ENCODE measurements at regions not wholly inside any gene's neighbourhood (a gene's known extent, or its start where the extent isn't known, plus 50 kb on each side); places are given as distances from the start of the nearest gene placed in this dataset.

- H3K36me3 ChIP-seq = no peaks in the 10 kb centered on the region
- 81 to 84% methylated on average over 2 of the region's 2 CpGs for WGBS, 2 donors
- no peaks in the 10 kb centered on the region for H3K27me3 ChIP-seq
- no peak overlapping the region for H3K27ac ChIP-seq
- intact Hi-C loops (cut with DNase I) = no loop called here
- no peaks in the 10 kb centered on the region for H3K4me1 ChIP-seq
- no peak overlapping the region for H3K4me3 ChIP-seq (replicated peaks in 1 of 3)
- no peak for DNase-seq
- TF ChIP-seq CTCF (IDR thresholded peaks at IDR 0.05) (no peak), POLR2A (IDR thresholded peaks at IDR 0.05) (no peak)
- no peaks in the 10 kb centered on the region for H3K9me3 ChIP-seq
These were observed 53.6 kb upstream of the FST start for GRCh38 chr5:53426878-53427277.

- no peaks in the 10 kb centered on the region for H3K9me3 ChIP-seq
- intact Hi-C loops (cut with DNase I) = no loop called here
- H3K27ac ChIP-seq = no peak overlapping the region
- H3K4me1 ChIP-seq = no peaks in the 10 kb centered on the region
- no peak for DNase-seq
- no peak overlapping the region for H3K4me3 ChIP-seq (replicated peaks in 1 of 3)
- H3K36me3 ChIP-seq = no peaks in the 10 kb centered on the region
- TF ChIP-seq CTCF (IDR thresholded peaks at IDR 0.05) (no peak), POLR2A (IDR thresholded peaks at IDR 0.05) (no peak)
- H3K27me3 ChIP-seq = no peaks in the 10 kb centered on the region
These were observed 52.5 kb upstream of the FST start for GRCh38 chr5:53427965-53428364.

GRCh38 chr5:53429706-53430105 is 50.7 kb upstream of the FST start:
- Histone ChIP-seq H3K4me3 (replicated peaks in 1 of 3) (no peak overlapping the region), H3K4me1 (no peaks in the 10 kb centered on the region), H3K27ac (no peak overlapping the region), H3K27me3 (no peaks in the 10 kb centered on the region), H3K36me3 (no peaks in the 10 kb centered on the region), H3K9me3 (no peaks in the 10 kb centered on the region)
- TF ChIP-seq POLR2A (IDR thresholded peaks at IDR 0.05) (no peak), CTCF (IDR thresholded peaks at IDR 0.05) (no peak)
- WGBS, 2 donors = 88 to 93% methylated on average over 5 of the region's 5 CpGs
- intact Hi-C loops (cut with DNase I) = loop anchor here (10.0 kb wide), 1 partner anchor 255 kb away; no protein-coding TSS in a partner anchor
- DNase-seq = no peak

GRCh38 chr5:53430618-53431252 is 49.7 kb upstream of the FST start:
- H3K4me1 ChIP-seq = no peaks in the 10 kb centered on the region
- TF ChIP-seq POLR2A (IDR thresholded peaks at IDR 0.05) (no peak), CTCF (IDR thresholded peaks at IDR 0.05) (peak in 3 of 6 experiments; percentile 22 to 42 (median 39))
- intact Hi-C loops (cut with DNase I) = loop anchor here (10.0 kb wide), 1 partner anchor 256 kb away; no protein-coding TSS in a partner anchor
- no peak overlapping the region for H3K4me3 ChIP-seq (replicated peaks in 1 of 3)
- WGBS, 2 donors = 68 to 70% methylated on average over 5 of the region's 5 CpGs
- no peak overlapping the region for H3K27ac ChIP-seq
- H3K9me3 ChIP-seq = no peaks in the 10 kb centered on the region
- H3K27me3 ChIP-seq = no peaks in the 10 kb centered on the region
- no peaks in the 10 kb centered on the region for H3K36me3 ChIP-seq
- no peak for DNase-seq
